Glomerular visceral epithelial cell (primary cell): ENCODE measurements at regions not wholly inside any gene's neighbourhood (a gene's known extent, or its start where the extent isn't known, plus 50 kb on each side); places are given as distances from the start of the nearest gene placed in this dataset.
"Not testable (repeated sequence)": the region's sequence is repeated elsewhere in the genome, so short reads cannot be mapped to it uniquely, and the experiment has no call there.

Experiments
- DNase-seq: peaks from one replicate; pipeline ENCODE4 v3.0.0-alpha.2; 2016; ENCODE audit errors: extremely low spot score

GRCh38 chr5:174987443-174988012 lies 263.1 kb downstream of the MSX2 start:
- no peak for DNase-seq

DNA sequence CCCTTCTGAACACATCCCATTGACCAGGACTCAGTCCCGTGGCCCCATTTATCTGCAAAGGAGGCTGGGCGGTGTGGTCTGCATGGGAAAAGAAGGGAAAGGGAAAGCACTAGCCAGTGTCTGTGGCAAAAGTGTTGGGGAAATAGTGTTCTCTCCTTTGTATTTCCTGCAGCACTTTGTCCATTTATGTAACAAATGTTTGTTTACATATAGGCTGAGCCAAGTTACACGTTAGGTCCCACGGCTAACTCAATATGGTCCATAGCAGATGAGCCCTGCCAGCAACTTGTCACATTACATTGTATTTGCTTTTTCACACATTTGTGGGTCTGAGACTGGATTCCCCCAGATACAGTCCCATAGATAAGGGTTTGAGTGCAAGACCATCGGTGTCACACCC lies 260.5 kb downstream of the MSX2 start:
- DNase-seq = no peak

DNA sequence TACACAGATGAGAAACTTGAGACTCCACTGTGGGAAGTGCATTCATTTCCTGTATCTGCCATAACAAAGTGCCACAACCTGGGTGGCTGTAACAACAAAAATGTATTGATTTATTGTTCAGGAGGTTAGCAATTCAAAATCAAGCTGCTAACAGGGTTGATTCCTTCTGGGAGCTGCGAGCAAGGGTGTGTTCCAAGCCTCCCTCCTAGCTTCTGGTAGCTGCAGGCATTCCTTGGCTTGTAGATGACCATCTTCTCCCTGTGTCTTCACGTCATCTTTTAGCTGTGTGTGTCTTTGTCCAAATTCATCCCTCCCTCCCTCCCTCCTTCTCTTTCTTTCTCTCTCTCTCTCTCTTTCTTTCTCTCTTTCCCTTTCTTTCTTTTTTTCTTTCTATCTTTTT lies 258.1 kb downstream of the MSX2 start:
- DNase-seq = no peak

DNA sequence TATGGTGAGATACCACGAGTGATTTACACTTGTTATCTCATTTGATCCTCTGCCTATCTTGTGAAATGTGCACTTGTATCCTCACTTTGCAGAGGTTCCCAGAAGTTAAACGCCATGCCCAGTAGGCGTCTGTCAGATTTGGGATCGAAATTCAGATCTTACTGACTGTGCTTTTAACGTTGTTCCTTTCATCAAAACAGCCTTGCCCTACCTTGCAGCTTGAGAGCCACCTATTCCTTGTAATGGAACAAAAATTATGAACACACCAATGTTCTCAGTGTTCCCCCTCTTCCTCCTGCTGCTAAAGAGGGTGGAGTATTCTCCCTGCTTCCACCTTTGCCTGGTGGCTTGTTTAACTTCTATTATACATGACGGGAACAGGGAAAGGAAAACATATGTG lies 257.0 kb downstream of the MSX2 start:
- DNase-seq = no peak

- no peak for DNase-seq
Observed at GRCh38 chr5:174980952-174981351, 256.6 kb downstream of the MSX2 start.

- no peak for DNase-seq
Observed at GRCh38 chr5:174972291-174972690, 247.9 kb downstream of the MSX2 start.

DNA sequence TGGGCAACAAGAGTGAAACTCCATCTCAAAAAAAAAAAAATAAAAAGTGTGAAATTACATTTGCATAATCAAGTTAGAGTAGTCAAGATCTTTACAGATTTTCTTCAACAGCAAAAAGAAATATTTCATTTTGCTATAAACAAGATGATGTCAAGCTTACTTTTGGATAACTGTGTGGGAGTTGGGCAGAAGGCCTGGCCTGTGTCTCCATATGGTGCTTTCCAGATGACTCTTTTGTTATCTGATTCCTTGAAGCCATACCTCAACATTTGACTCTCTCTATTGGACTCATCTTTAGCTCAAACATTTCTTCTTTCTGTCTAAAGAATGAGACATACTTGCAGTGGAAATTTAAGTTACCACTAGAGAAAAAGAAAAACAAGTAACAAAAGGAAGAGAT lies 246.8 kb downstream of the MSX2 start:
- no peak for DNase-seq

DNA sequence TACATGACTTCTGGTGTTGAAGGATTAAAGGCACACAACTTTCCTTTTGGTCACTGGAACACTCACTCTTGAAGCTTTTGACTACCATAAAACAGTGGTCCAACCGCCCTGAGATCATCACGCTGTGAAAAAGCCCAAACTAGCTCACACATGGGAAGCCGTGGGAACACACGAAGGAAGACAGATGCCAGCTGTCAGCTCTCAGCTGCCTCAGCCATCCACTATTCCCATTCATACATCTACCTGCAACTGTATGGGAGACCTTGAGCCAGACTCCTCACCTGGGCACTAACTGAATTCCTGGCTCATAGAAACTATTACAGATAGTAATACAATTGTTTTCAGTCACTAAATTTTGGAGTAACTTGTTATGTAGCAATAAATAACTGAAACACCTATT lies 246.1 kb downstream of the MSX2 start:
- no peak for DNase-seq

GRCh38 chr5:174953871-174954270 lies 229.5 kb downstream of the MSX2 start:
- DNase-seq = no peak

GRCh38 chr5:174951151-174951780 lies 226.9 kb downstream of the MSX2 start:
- peak; percentile 17 for DNase-seq

- DNase-seq = no peak
Observed at GRCh38 chr5:174947548-174947947, 223.2 kb downstream of the MSX2 start.

- no peak for DNase-seq
Observed at GRCh38 chr5:174945853-174946252, 221.5 kb downstream of the MSX2 start.

GRCh38 chr5:174943785-174944184 lies 219.4 kb downstream of the MSX2 start:
- DNase-seq = no peak

- DNase-seq = not testable (repeated sequence)
Observed at GRCh38 chr5:174943002-174943401, 218.6 kb downstream of the MSX2 start.

DNA sequence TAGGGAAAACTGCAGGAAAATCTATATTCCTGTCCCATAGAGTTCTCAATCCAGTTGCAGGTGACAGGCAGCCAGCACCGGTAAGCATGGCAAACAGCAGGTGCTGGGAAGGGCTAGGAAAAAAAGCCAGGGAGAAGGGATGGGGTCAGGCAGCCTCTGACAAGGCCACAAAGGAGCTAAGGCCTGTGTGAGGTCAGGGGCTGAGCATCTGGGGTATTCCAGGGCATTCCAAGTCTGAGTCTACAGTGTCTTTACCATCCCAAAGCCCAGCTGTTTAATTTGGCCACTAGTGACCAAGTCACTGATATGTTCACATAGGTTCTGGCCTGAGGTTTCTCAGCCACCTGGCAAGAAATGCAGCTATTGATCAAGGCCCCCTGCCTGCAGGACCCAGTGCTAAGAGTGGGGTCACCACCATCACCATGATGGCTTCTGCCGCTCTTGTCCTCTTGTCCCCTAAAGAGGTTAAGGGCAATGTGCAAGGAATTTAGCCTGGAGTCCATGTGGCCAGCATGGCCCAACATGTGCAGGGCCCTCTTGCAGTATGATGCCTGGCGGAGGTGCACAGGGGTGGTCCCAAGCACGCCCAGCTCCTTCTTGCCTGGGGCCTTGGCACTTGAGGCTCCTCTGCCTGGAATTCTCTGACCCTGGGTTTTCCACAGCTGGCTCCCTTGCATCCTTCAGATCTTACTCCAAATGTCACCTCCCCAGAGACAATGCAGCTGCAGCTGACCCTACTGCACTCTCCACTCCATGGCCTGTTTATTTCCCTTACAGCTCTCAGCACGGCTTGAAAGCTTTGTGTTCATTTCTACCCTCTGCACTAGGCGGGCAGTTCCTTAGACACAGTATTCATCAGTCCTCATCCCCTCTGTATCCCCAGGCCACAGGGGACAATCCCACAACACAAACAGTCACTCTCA lies 213.1 kb downstream of the MSX2 start:
- no peak for DNase-seq

GRCh38 chr5:174935854-174936474 lies 211.6 kb downstream of the MSX2 start:
- DNase-seq = peak; percentile 13

DNA sequence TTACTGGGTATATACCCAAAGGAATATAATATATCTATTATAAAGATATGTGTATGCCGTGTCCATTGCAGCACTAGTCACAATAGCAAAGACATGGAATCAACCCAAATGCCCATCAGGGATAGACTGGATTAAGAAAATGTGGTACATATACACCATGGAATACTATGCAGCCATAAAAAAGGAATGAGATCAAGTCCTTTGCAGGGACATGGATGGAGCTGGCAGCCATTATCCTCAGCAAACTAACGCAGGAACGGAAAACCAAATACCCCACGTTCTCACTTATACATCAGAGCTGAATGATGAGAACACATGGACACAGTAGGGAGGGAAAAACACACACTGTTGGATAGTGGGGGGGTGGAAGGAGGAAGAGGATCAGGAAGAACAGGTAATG lies 206.7 kb downstream of the MSX2 start:
- DNase-seq = not testable (repeated sequence)

DNA sequence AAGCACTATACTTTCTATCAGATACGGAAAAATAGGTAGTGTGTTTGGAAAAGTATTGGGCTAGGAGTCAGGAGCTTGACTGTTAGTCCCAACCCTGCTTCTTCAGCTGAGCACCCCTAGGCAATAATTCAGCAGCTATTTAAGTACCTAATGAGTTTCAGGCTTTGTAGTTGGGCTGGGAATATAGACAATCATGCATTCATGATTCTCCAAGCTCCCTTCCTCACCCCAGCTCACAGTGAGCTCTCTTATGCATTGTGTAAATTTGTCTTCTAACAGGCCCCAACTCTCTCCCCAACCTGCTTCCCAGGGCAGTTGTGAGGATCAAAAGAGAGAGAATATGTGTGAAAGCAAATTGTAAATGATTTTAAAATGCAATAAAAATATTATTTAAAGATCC lies 201.2 kb downstream of the MSX2 start:
- DNase-seq = no peak

DNA sequence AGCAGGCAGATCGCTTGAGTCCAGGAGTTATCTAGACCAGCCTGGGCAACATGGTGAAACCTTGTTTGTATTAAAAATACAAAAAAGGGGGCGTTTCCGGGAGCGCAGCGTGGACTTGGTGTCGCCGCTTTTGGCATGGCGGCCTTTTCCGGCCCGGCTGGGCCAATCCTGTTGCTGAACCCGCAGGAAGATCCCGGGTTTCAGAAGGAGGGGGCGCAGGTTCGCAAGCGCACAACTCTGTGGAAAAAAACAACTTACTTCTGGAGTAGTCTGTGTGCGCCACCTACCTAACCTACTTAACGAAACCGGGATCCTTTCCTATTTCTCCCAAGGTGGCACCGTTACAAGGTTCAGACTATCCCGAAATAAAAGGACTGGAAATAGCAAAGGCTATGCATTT lies 198.6 kb downstream of the MSX2 start:
- no peak for DNase-seq

DNA sequence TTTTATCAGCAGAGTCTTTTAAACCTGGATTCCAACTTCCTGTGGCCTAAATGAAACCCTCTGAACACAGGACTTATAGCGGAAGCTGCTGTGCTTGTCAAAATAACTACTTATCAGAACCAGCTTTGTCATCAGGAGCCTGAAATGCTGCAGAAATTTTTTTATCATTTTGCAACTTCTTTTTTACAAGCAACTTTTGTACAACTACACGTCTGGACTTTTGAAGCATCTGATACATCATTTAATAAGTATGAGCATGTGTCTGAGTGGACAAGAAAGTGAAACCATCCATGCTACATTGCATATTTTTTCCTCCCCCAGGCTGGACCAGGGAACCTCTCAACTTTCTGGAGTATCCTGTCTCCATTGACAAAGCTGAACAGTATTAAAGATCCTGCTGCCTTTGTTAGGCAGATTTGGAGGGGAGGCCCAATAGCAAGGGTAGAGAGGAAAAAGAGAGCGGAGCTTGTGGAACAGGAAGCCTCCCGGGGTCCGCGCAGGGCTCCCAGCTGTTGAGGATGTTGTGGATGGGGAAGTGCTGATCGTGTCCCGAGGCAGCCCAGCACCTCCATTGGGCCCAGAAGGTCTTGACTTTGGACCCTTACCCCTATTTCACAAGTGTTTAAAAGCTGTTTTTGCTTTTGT lies 196.6 kb downstream of the MSX2 start:
- no peak for DNase-seq

DNA sequence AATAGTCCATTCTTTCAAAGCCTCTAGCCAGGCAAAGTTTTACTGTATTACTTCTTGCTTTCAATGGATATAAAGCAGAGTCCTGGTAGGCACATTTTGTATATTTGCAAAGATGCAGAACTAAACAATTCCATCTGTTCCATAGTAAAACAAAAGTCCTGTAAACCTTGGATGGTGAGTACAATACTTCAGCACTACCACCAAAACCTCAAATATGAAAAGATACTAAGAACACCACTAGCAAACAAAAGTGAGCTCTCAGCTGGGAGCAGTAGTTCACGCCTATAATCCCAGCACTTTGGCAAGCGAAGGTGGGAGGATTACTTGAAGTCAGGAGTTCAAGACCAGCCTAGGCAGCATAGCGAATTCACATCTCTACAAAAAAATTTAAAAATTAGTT lies 195.0 kb downstream of the MSX2 start:
- no peak for DNase-seq

GRCh38 chr5:174918655-174919054 lies 194.3 kb downstream of the MSX2 start:
- DNase-seq = no peak
